Activated CD4-positive, alpha-beta T cell treated with anti-CD3 and anti-CD28 coated beads, Interleukin-2, amount 50 U/mL, for 1 hour (primary cell): ENCODE measurements at regions not wholly inside any gene's neighbourhood (a gene's known extent, or its start where the extent isn't known, plus 50 kb on each side); places are given as distances from the start of the nearest gene placed in this dataset.
"Not testable (repeated sequence)": the region's sequence is repeated elsewhere in the genome, so short reads cannot be mapped to it uniquely, and the experiment has no call there.

Experiments used
- DNase-seq: peaks from one replicate; pipeline ENCODE4 v3.0.0-alpha.2; 2020

DNA sequence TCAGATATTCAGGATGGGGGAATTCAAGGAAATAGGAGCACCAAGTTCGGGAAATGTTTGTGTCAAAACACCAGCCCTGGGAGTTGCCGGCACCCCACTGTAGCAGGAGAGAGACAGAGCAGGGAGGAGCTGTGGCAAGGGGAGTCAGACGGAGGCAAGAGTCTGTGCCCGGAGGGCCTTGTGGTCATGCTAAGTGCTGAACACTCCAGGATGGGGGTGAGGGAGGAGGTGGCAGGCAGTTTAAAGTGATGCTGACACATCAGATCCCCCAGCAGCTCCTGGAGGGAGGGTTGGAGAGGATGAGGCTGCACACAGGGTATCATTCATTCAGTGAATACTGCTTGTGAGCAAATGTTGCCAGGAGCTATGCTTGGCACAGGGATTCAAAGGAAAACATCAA lies 150.3 kb upstream of the ETV3 start:
- no peak for DNase-seq

- DNase-seq: no peak
Observed at GRCh38 chr1:157288006-157288405, 149.8 kb upstream of the ETV3 start.

GRCh38 chr1:157287462-157287861 lies 149.3 kb upstream of the ETV3 start:
- no peak for DNase-seq

DNA sequence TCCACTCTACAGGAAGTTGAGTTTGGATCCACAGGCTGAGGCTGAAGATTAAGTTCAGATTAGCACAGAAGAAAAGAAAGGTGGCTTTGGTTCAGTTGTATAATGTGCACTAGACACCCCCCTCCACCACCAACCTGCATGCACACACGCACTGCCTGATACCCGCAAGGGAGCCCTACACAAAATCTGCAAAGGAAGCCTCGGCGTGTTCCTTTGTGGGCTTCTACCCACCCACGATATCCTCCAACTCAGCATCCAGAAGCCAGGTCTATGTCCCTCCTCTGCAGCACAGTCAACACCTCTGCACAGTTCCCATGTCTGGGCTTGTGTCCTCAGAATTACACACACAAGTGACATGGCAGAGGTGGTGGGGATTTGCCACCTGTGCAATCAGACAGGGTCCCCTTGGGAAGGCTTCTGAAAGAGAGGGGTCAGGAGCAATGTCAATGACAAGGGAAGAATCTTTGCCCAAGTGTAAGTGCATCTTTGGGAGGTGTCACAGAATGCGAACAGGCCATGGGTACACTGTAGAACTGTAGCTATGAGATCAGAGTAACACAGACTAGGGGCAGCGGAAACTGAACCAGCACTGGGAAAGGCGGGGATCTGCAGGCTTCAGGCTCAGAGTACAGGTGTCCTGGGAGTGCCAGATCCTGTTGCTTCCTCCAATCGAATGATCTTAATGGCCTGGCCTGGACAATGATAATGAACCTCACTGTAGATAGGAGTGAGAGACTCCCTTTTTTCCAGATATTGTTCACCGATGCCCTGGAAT lies 148.6 kb upstream of the ETV3 start:
- DNase-seq: no peak

- DNase-seq: no peak
Observed at GRCh38 chr1:157286096-157286495, 147.9 kb upstream of the ETV3 start.

DNA sequence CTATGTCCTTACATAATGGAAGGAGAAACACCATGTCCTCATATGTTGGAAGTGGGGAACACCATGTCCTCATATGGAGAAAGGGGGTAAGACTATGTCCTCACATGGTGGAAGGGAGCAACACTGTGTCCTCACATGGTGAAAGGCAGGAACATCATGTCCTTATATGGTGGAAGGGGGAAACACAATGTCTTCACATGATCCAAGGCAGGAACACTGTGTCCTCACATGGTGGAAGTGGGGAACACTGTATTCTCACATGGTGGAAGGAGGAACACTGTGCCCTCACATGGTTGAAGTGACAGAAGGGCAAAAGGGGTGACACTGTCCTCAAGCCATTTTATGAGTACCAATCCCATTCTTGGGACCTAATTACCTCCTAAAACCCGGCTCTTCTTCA lies 146.3 kb upstream of the ETV3 start:
- no peak for DNase-seq

DNA sequence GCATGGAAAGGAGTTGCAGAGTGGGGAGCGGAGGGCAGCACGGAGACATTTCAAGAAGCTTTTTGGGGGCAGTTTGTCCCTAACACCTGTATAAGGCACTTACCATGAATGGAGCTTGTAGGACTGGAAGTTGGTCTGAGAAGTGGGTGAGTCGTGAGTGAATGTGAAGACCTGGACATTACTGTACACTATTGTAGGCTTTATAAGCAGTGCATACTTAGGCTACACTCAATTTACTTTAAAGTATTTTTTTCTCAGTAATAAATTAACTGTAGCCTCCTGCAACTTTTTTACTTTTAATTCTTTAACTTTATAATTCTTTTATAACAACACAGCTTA lies 141.6 kb upstream of the ETV3 start:
- DNase-seq: no peak

GRCh38 chr1:157279138-157279801 lies 141.1 kb upstream of the ETV3 start:
- DNase-seq: no peak

GRCh38 chr1:157278383-157279137 lies 140.4 kb upstream of the ETV3 start:
- no peak for DNase-seq

DNA sequence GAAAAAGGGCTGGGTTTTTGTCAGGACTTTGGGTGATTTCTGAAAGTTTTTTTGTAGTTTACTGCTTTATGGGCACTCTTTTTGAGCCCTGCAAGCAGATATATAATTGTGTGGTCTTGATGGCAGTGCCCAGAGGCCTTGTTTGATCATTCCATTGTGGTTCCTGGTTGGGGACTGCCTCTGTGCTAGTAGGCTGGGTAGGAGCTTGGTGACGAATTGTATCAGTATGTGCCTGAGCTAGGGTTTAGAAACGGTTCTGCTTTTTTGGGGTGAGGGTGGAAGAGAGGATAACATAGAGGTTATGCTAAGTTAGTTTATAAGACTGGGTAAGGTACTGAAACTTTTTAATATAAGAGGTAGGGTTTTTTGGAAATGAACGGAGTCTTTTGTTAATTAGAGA lies 139.7 kb upstream of the ETV3 start:
- no peak for DNase-seq

- DNase-seq: no peak
Observed at GRCh38 chr1:157277281-157277680, 139.1 kb upstream of the ETV3 start.

- no peak for DNase-seq
Observed at GRCh38 chr1:157274698-157275534, 136.7 kb upstream of the ETV3 start.

- no peak for DNase-seq
Observed at GRCh38 chr1:157272729-157273524, 134.7 kb upstream of the ETV3 start.

GRCh38 chr1:157272264-157272663 lies 134.1 kb upstream of the ETV3 start:
- DNase-seq: no peak

DNA sequence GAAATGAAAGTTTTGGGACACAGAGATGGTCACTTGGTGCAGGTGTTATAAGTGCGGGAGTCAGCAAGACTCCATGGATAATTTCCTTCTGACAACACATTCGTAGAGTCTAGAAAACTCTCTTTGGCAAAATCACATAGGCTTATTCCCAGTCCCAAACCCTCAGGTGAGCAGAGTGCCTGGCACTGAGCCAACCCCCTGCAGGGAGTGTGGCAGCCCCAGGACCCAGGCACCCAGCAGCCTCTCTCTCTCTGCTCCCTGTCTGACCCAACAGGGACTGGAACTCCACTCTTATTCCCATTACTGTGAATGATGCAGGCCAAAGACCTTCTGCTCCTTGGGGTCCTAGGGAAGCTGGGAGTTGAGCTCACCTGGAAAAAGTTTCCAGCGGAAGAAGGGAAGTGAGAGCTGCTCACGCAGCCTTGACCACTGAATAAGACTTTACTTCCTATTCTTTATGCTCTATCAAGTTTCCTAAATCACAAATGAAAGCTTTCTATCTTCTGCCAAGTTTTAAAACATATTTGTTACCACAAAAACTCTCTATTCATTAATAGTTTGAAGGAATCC lies 132.6 kb upstream of the ETV3 start:
- no peak for DNase-seq

GRCh38 chr1:157269656-157270375 lies 131.6 kb upstream of the ETV3 start:
- DNase-seq: no peak

DNA sequence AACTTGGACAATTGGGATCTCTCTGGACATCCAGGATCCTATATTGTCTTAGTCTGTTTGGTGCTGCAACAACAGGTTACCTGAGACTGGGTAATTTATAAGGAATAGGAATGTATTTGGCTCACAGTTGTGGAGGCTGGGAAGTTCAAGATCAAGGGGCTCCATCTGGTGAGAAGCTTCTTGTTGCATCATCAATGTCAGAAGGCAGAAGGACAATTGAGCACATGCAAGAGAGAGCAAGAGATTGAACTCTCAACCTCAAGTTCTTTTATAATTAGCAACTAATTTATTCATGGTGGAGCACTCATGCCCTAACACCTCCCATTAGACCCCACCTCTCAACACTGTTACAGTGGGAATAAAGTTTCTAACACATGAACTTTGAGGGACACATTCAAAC lies 124.7 kb upstream of the ETV3 start:
- DNase-seq: no peak

DNA sequence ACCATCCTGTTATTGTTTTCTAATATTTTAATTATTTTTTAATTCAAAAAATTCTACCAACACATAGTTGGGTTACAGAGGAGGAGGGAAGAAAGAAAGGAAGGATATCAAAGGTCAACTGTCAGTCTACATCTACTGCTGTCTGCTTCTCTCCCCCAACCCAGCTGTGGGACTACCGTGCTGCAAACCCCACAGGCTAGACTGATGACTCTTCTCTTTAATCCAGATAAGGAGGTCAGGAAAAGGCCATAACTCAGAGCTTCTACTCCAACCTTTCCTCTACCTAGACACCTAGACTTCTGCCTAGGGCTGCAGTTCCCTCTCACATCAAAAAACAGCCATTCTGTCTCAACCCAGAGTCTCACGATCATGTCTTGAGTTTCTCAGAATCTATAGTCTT lies 124.2 kb upstream of the ETV3 start:
- DNase-seq: no peak

DNA sequence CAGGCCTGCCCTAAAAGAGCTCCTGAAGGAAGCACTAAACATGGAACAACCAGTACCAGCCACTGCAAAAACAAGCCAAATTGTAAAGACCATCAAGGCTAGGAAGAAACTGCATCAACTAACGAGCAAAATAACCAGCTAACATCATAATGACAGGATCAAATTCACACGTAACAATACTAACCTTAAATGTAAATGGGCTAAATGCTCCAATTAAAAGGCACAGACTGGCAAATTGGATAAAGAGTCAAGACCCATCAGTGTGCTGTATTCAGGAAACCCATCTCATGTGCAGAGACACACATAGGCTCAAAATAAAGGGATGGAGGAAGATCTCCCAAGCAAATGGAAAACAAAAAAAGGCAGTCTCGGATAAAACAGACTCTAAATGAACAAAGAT lies 117.7 kb upstream of the ETV3 start:
- not testable (repeated sequence) for DNase-seq

DNA sequence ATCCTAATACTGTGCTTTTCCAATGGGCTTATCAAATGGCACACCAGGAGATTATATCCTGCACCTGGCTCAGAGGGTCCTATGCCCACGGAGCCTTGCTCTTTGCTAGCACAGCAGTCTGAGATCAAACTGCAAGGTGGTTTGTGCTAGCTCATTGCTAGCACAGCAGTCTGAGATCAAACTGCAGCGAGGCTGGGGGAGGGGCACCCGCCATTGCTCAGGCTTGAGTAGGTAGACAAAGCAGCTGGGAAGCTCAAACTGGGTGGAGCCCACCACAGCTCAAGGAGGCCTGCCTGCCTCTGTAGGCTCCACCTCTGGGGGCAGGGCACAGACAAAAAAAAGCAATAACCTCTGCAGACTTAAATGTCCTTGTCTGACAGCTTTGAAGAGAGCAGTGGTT lies 116.0 kb upstream of the ETV3 start:
- not testable (repeated sequence) for DNase-seq

DNA sequence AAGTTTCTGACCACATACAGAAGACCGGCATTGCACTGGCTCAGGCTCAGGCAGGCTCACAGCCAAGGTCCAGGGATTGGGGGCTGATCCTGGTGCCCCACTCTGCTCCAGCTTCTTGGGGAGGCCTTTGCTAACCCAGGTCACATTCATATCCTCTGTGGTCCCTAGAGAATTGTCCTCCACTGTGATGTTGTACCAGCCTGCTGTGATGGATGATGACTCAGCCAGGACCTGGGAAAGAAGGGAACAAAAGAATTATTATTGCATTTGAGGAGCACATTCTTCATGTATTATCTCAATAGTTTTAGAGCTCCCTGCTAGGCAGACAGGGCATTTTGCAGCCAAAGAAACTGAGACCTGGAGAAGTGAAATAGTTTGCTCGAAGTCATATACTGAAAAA lies 114.3 kb upstream of the ETV3 start:
- no peak for DNase-seq
